ENCODE measurements at regions not wholly inside any gene's neighbourhood (a gene's known extent, or its start where the extent isn't known, plus 50 kb on each side); places are given as distances from the start of the nearest gene placed in this dataset.

DNA sequence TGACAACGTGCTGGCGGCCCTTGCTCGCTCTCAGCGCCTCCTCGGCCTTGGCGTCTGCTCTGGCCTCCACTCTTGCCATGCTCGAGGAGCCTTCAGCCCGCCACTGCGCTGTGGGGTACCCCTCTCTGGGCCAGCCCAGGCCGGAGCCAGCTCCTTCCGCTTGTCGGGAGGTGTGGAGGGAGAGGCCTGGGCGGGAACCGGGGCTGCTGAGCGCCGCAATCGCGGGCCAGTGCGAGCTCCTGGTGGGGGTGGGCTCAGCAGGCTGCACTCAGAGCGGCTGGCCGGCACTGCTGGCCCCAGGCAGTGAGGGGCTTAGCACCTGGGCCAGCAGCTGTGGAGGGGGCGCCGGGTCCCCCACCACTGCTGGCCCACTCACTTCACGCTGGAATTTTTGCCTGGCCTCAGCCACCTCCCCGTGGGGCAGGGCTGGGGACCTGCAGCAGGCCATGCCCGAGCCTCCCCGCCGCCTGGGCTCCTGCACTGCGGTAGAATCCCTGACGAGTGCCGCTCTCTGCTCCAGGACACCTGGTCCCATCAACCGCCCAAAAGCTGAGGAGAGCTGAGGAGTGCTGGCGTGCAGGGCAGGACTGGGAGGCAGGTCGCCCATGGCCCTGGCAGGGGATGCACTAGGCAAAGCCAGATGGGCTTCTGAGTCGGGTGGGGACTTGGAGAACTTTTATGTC, 372.2 kb upstream of the NRG3 start:
- TF ChIP-seq, protein P1, sequence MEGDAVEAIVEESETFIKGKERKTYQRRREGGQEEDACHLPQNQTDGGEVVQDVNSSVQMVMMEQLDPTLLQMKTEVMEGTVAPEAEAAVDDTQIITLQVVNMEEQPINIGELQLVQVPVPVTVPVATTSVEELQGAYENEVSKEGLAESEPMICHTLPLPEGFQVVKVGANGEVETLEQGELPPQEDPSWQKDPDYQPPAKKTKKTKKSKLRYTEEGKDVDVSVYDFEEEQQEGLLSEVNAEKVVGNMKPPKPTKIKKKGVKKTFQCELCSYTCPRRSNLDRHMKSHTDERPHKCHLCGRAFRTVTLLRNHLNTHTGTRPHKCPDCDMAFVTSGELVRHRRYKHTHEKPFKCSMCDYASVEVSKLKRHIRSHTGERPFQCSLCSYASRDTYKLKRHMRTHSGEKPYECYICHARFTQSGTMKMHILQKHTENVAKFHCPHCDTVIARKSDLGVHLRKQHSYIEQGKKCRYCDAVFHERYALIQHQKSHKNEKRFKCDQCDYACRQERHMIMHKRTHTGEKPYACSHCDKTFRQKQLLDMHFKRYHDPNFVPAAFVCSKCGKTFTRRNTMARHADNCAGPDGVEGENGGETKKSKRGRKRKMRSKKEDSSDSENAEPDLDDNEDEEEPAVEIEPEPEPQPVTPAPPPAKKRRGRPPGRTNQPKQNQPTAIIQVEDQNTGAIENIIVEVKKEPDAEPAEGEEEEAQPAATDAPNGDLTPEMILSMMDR (IDR thresholded peaks at IDR 0.05) = no peak
- TF ChIP-seq POLR2A (IDR thresholded peaks at IDR 0.05) = no peak
- no peak for TF ChIP-seq POLR2AphosphoS5 (IDR thresholded peaks at IDR 0.05)

All from stomach (tissue), 4 donors.